Trophoblast cell (in vitro differentiated cells and primary cell): ENCODE measurements at regions not wholly inside any gene's neighbourhood (a gene's known extent, or its start where the extent isn't known, plus 50 kb on each side); places are given as distances from the start of the nearest gene placed in this dataset.

ENCODE experiments used
- DNase-seq, 2 donors: peaks; one replicate each; pipeline ENCODE4 v3.0.0-alpha.2; 2016
- H2AFZ ChIP-seq: 2 replicates; pipeline ENCODE4 v1.6.1; 2013; ENCODE audit warnings: low read length, moderate library complexity, mild to moderate bottlenecking; ENCODE audit not compliant: insufficient read depth, poor library complexity
- H2AK5ac ChIP-seq: 2 replicates; pipeline ENCODE4 v1.6.1; 2013; ENCODE audit warnings: mild to moderate bottlenecking, low read length
- H2BK120ac ChIP-seq: 2 replicates; pipeline ENCODE4 v1.6.1; 2013; ENCODE audit warnings: low read length, mild to moderate bottlenecking, moderate library complexity; ENCODE audit not compliant: insufficient read depth, poor library complexity
- H2BK12ac ChIP-seq: 2 replicates; pipeline ENCODE4 v1.6.1; 2013; ENCODE audit warnings: mild to moderate bottlenecking, low read length, moderate library complexity
- H2BK5ac ChIP-seq: 2 replicates; pipeline ENCODE4 v1.6.1; 2013; ENCODE audit warnings: low read length, low read depth, moderate library complexity, mild to moderate bottlenecking; ENCODE audit not compliant: poor library complexity
- H3K14ac ChIP-seq: 2 replicates; pipeline ENCODE4 v1.6.1; 2013; ENCODE audit warnings: mild to moderate bottlenecking, low read length
- H3K18ac ChIP-seq: 2 replicates; pipeline ENCODE4 v1.6.1; 2013; ENCODE audit warnings: mild to moderate bottlenecking, low read length
- H3K23ac ChIP-seq: 2 replicates; pipeline ENCODE4 v1.6.1; 2013; ENCODE audit warnings: low read length
- H3K27ac ChIP-seq: 2 replicates; pipeline ENCODE4 v1.5.1; 2013; ENCODE audit warnings: low read depth, mild to moderate bottlenecking, inconsistent platforms, low read length, moderate library complexity
- H3K27me3 ChIP-seq: 2 replicates; pipeline ENCODE4 v1.6.1; 2013; ENCODE audit warnings: inconsistent platforms, mild to moderate bottlenecking, low read length, moderate library complexity; ENCODE audit not compliant: insufficient read depth
- H3K36me3 ChIP-seq, 2 experiments: 1 replicate in 1 of 2; 2 replicates in 1 of 2; pipeline ENCODE4 v1.6.1; 2013; ENCODE audit warnings: low read length in 2 of 2, mild to moderate bottlenecking in 2 of 2, moderate library complexity in 1 of 2; ENCODE audit not compliant: insufficient read depth in 2 of 2, control insufficient read depth in 1 of 2
- H3K4ac ChIP-seq: 2 replicates; pipeline ENCODE4 v1.6.1; 2013; ENCODE audit warnings: low read depth, mild to moderate bottlenecking, low read length, moderate library complexity
- H3K4me1 ChIP-seq, 2 experiments: 1 replicate in 1 of 2; 2 replicates in 1 of 2; pipeline ENCODE4 v1.6.1; 2013; ENCODE audit warnings: low read length in 2 of 2, mild to moderate bottlenecking in 2 of 2, moderate library complexity in 1 of 2; ENCODE audit not compliant: insufficient read depth in 2 of 2, control insufficient read depth in 1 of 2
- H3K4me2 ChIP-seq: 2 replicates; pipeline ENCODE4 v1.6.1; 2013; ENCODE audit warnings: inconsistent platforms, mild to moderate bottlenecking, low read length, moderate library complexity
- H3K4me3 ChIP-seq: 2 replicates; pipeline ENCODE4 v1.5.1; 2013; ENCODE audit warnings: mild to moderate bottlenecking, low read depth, low read length, inconsistent platforms
- H3K79me1 ChIP-seq: one replicate; pipeline ENCODE4 v1.6.1; 2013; ENCODE audit warnings: low read length
- H3K79me2 ChIP-seq: 2 replicates; pipeline ENCODE4 v1.6.1; 2013; ENCODE audit warnings: low read length, mild to moderate bottlenecking; ENCODE audit not compliant: control insufficient read depth, insufficient read depth, poor library complexity
- H3K9ac ChIP-seq: 2 replicates; pipeline ENCODE4 v1.6.1; 2013; ENCODE audit warnings: mild to moderate bottlenecking, low read length
- H3K9me3 ChIP-seq: 2 replicates; pipeline ENCODE4 v1.6.1; 2013; ENCODE audit warnings: low read depth, mild to moderate bottlenecking, control low read depth, inconsistent platforms, low read length; ENCODE audit not compliant: insufficient read depth
- H4K12ac ChIP-seq: 2 replicates; pipeline ENCODE4 v1.6.1; 2013; ENCODE audit warnings: low read depth, mild to moderate bottlenecking, low read length, moderate library complexity
- H4K8ac ChIP-seq: 2 replicates; pipeline ENCODE4 v1.6.1; 2013; ENCODE audit warnings: low read depth, mild to moderate bottlenecking, low read length, moderate library complexity
- H4K91ac ChIP-seq: one replicate; pipeline ENCODE4 v1.6.1; 2013; ENCODE audit warnings: low read depth, mild to moderate bottlenecking, low read length, moderate library complexity
- WGBS: extraction: QIAGEN DNeasy Blood & Tissue Kit; methylation state at CpG from one replicate; pipeline ENCODE4 v1.1.7; 2013; ENCODE audit warnings: missing lambda C conversion rate; ENCODE audit not compliant: insufficient read length, insufficient coverage; ENCODE audit errors: extremely low coverage; 5-methylcytosine and 5-hydroxymethylcytosine counted together

- H4K12ac ChIP-seq, result no peak overlapping the region
- H3K79me1 ChIP-seq, result no peaks in the 10 kb centered on the region
- H3K9me3 ChIP-seq, result no peaks in the 10 kb centered on the region
- no peak overlapping the region for H3K14ac ChIP-seq
- no peaks in the 10 kb centered on the region for H3K4me1 ChIP-seq
- H3K27ac ChIP-seq, result no peak overlapping the region
- WGBS, result no CpG with 5 or more reads among the region's 2 CpGs
- H2AFZ ChIP-seq, result no peak overlapping the region
- H3K23ac ChIP-seq, result no peak overlapping the region
- no peak overlapping the region for H3K4me3 ChIP-seq
- H2AK5ac ChIP-seq, result no peak overlapping the region
- no peak overlapping the region for H3K18ac ChIP-seq
- H3K9ac ChIP-seq, result no peak overlapping the region
- H3K79me2 ChIP-seq, result no peaks in the 10 kb centered on the region
- no peaks in the 10 kb centered on the region for H3K27me3 ChIP-seq
- H3K36me3 ChIP-seq, result no peaks in the 10 kb centered on the region
- no peak overlapping the region for H4K8ac ChIP-seq
- DNase-seq, result no peak
- H2BK12ac ChIP-seq, result no peak overlapping the region
- H4K91ac ChIP-seq, result no peak overlapping the region
- no peak overlapping the region for H2BK5ac ChIP-seq
- no peak overlapping the region for H3K4me2 ChIP-seq
- no peak overlapping the region for H2BK120ac ChIP-seq
- no peak overlapping the region for H3K4ac ChIP-seq
These were observed 560.4 kb downstream of the NUP35 start for GRCh38 chr2:183684686-183685085.

- Histone ChIP-seq H4K91ac (no peak overlapping the region), H3K79me2 (no peaks in the 10 kb centered on the region), H3K36me3 (no peaks in the 10 kb centered on the region), H2AFZ (no peak overlapping the region), H3K27me3 (no peaks in the 10 kb centered on the region), H2BK5ac (no peak overlapping the region), H3K14ac (no peak overlapping the region), H3K27ac (no peak overlapping the region), H2BK120ac (no peak overlapping the region), H2AK5ac (no peak overlapping the region), H4K8ac (no peak overlapping the region), H3K18ac (no peak overlapping the region), H3K4ac (no peak overlapping the region), H3K4me3 (no peak overlapping the region), H3K4me1 (no peaks in the 10 kb centered on the region), H4K12ac (no peak overlapping the region), H2BK12ac (no peak overlapping the region), H3K23ac (no peak overlapping the region), H3K79me1 (no peaks in the 10 kb centered on the region), H3K4me2 (no peak overlapping the region), H3K9me3 (peaks cover 1% of the 10 kb centered on the region), H3K9ac (no peak overlapping the region)
- WGBS, result no CpG with 5 or more reads among the region's 4 CpGs
- no peak for DNase-seq
These were observed 571.8 kb downstream of the NUP35 start for GRCh38 chr2:183696028-183696427.

GRCh38 chr2:183709829-183710228 lies 585.6 kb downstream of the NUP35 start:
- Histone ChIP-seq H3K27me3 (no peaks in the 10 kb centered on the region), H2BK12ac (no peak overlapping the region), H2BK5ac (no peak overlapping the region), H2BK120ac (no peak overlapping the region), H3K18ac (no peak overlapping the region), H4K12ac (no peak overlapping the region), H3K9me3 (no peaks in the 10 kb centered on the region), H3K4me1 (no peaks in the 10 kb centered on the region), H2AK5ac (no peak overlapping the region), H3K27ac (no peak overlapping the region), H4K91ac (no peak overlapping the region), H2AFZ (no peak overlapping the region), H3K79me1 (no peaks in the 10 kb centered on the region), H3K9ac (no peak overlapping the region), H3K4me3 (no peak overlapping the region), H4K8ac (no peak overlapping the region), H3K36me3 (no peaks in the 10 kb centered on the region), H3K79me2 (no peaks in the 10 kb centered on the region), H3K4me2 (no peak overlapping the region), H3K14ac (no peak overlapping the region), H3K23ac (no peak overlapping the region), H3K4ac (no peak overlapping the region)
- WGBS, result no CpG with 5 or more reads among the region's 1 CpG
- DNase-seq, result no peak

GRCh38 chr2:183718246-183718645 lies 594.0 kb downstream of the NUP35 start:
- Histone ChIP-seq H2BK5ac (no peak overlapping the region), H4K91ac (no peak overlapping the region), H4K12ac (no peak overlapping the region), H3K79me2 (no peaks in the 10 kb centered on the region), H3K4me1 (no peaks in the 10 kb centered on the region), H3K18ac (no peak overlapping the region), H3K9ac (no peak overlapping the region), H3K79me1 (no peaks in the 10 kb centered on the region), H4K8ac (no peak overlapping the region), H3K27me3 (no peaks in the 10 kb centered on the region), H3K36me3 (no peaks in the 10 kb centered on the region), H3K23ac (no peak overlapping the region), H2BK12ac (no peak overlapping the region), H2AK5ac (no peak overlapping the region), H2AFZ (no peak overlapping the region), H3K4me2 (no peak overlapping the region), H3K14ac (no peak overlapping the region), H3K4ac (no peak overlapping the region), H3K27ac (no peak overlapping the region), H2BK120ac (no peak overlapping the region), H3K4me3 (no peak overlapping the region), H3K9me3 (no peaks in the 10 kb centered on the region)
- DNase-seq, result no peak
- WGBS, result no CpG with 5 or more reads among the region's 3 CpGs
